Esophagus squamous epithelium (tissue), 5 donors: ENCODE measurements at regions not wholly inside any gene's neighbourhood (a gene's known extent, or its start where the extent isn't known, plus 50 kb on each side); places are given as distances from the start of the nearest gene placed in this dataset.

Experiments
- DNase-seq: peaks from one replicate; lab custom pipeline; 2025; lab: John Stamatoyannopoulos, UW
- H3K27ac ChIP-seq, 4 donors: fragments of 200-600 bp; sonication (generic); one replicate each; pipeline ENCODE4 v1.5.1; 2016 to 2019; ENCODE audit warnings: mild to moderate bottlenecking in 1 of 4
- H3K27me3 ChIP-seq, 4 donors: fragments of 200-600 bp; sonication (generic); 1 replicate in 3 of 4; 2 replicates in 1 of 4; pipeline versions ENCODE4 v1.5.1 to v1.6.0; 2017 to 2021; ENCODE audit warnings: antibody characterized with exemption in 1 of 4
- H3K36me3 ChIP-seq, 3 donors: fragments of 200-600 bp; sonication (generic); one replicate each; pipeline ENCODE4 v1.5.1; 2016 to 2019
- H3K4me1 ChIP-seq, 3 donors: fragments of 200-600 bp; sonication (generic); one replicate each; pipeline ENCODE4 v1.5.1; 2017 to 2019
- H3K4me3 ChIP-seq, 4 donors: fragments of 200-600 bp; sonication (generic); 1 replicate in 3 of 4; 2 replicates in 1 of 4; pipeline ENCODE4 v1.5.1; 2016 to 2019; ENCODE audit warnings: mild to moderate bottlenecking in 2 of 4, moderate library complexity in 1 of 4
- H3K9me3 ChIP-seq, 3 donors: fragments of 200-600 bp; sonication (generic); one replicate each; pipeline ENCODE4 v1.5.1; 2016 to 2019
- POLR2A ChIP-seq, 4 donors: fragments of 450-650 bp; IDR thresholded peaks; one replicate each; pipeline ENCODE4 v1.6.1; 2017; ENCODE audit warnings: antibody characterized with exemption in 4 of 4, mild to moderate bottlenecking in 4 of 4, moderate library complexity in 3 of 4
- WGBS, 2 donors: methylation state at CpG; one replicate each; pipeline ENCODE4 v1.1.5; 2018; 5-methylcytosine and 5-hydroxymethylcytosine counted together
- intact Hi-C: fragments of 100-400 bp; cut with DNase I; formaldehyde crosslinking; loops from one replicate; pipeline ENCODE4 v1.15.0; 2022
- TF ChIP-seq, protein P1 (sequence below), 6 experiments: fragments of 450-650 bp in 4 of 6; fragments of 200-600 bp in 2 of 6; sonication (generic) in 2 of 6; IDR thresholded peaks; one replicate each; pipeline ENCODE4 v1.5.1; 2016 to 2019; ENCODE audit warnings: antibody characterized with exemption in 6 of 6, mild to moderate bottlenecking in 4 of 6, moderate library complexity in 4 of 6
- donor health status: DM: yes; HTN: yes; CAD: no.

- WGBS, 2 donors, result 40 to 59% methylated on average over 8 to 9 of the region's 9 CpGs
- TF ChIP-seq, protein P1, sequence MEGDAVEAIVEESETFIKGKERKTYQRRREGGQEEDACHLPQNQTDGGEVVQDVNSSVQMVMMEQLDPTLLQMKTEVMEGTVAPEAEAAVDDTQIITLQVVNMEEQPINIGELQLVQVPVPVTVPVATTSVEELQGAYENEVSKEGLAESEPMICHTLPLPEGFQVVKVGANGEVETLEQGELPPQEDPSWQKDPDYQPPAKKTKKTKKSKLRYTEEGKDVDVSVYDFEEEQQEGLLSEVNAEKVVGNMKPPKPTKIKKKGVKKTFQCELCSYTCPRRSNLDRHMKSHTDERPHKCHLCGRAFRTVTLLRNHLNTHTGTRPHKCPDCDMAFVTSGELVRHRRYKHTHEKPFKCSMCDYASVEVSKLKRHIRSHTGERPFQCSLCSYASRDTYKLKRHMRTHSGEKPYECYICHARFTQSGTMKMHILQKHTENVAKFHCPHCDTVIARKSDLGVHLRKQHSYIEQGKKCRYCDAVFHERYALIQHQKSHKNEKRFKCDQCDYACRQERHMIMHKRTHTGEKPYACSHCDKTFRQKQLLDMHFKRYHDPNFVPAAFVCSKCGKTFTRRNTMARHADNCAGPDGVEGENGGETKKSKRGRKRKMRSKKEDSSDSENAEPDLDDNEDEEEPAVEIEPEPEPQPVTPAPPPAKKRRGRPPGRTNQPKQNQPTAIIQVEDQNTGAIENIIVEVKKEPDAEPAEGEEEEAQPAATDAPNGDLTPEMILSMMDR (IDR thresholded peaks at IDR 0.05), result no peak
- no peak for TF ChIP-seq POLR2A (IDR thresholded peaks at IDR 0.05)
- Histone ChIP-seq H3K4me1 (no peaks in the 10 kb centered on the region), H3K9me3 (peaks cover 0 to 6% (median 0%) of the 10 kb centered on the region in 3 donors), H3K27ac (no peak overlapping the region), H3K27me3 (no peaks in the 10 kb centered on the region), H3K4me3 (no peak overlapping the region), H3K36me3 (no peaks in the 10 kb centered on the region)
- no peak for DNase-seq
- intact Hi-C loops, result no loop called here
These were observed 1314.7 kb downstream of the FSTL5 start for GRCh38 chr4:160848901-160849760.

GRCh38 chr4:160864253-160864652, 1299.5 kb downstream of the FSTL5 start:
- Histone ChIP-seq H3K36me3 (no peaks in the 10 kb centered on the region), H3K4me1 (no peaks in the 10 kb centered on the region), H3K27me3 (no peaks in the 10 kb centered on the region), H3K9me3 (no peaks in the 10 kb centered on the region), H3K27ac (no peak overlapping the region), H3K4me3 (no peak overlapping the region)
- 40 to 44% methylated on average over 1 of the region's 1 CpG for WGBS, 2 donors
- DNase-seq, result no peak
- intact Hi-C loops, result no loop called here
- TF ChIP-seq, protein P1 (IDR thresholded peaks at IDR 0.05), result no peak
- TF ChIP-seq POLR2A (IDR thresholded peaks at IDR 0.05), result no peak

DNA sequence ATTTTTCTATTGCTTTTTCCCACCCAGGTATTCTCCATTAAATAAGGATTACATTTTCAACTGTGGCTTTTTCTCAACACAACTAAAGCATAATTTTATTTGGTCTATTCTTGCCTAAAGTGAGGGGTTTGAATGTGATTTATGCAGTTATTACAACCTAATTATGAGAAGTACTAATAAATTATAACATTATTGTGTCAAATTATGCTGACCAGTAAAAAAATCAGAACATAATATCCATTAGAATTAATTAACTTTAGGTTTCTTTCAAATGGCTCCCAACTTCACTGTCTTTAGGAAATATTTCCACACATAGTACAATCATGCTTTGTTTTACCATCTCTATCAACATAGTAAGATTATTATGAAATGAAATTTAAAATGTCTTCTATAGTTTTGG, 1293.9 kb downstream of the FSTL5 start:
- intact Hi-C loops, result no loop called here
- no peaks in the 10 kb centered on the region for H3K4me1 ChIP-seq
- TF ChIP-seq POLR2A (IDR thresholded peaks at IDR 0.05), result no peak
- TF ChIP-seq, protein P1 (IDR thresholded peaks at IDR 0.05), result no peak
- DNase-seq, result no peak
- H3K27me3 ChIP-seq, result no peaks in the 10 kb centered on the region
- no peak overlapping the region for H3K4me3 ChIP-seq
- H3K36me3 ChIP-seq, result no peaks in the 10 kb centered on the region
- H3K9me3 ChIP-seq, result no peaks in the 10 kb centered on the region
- no peak overlapping the region for H3K27ac ChIP-seq

DNA sequence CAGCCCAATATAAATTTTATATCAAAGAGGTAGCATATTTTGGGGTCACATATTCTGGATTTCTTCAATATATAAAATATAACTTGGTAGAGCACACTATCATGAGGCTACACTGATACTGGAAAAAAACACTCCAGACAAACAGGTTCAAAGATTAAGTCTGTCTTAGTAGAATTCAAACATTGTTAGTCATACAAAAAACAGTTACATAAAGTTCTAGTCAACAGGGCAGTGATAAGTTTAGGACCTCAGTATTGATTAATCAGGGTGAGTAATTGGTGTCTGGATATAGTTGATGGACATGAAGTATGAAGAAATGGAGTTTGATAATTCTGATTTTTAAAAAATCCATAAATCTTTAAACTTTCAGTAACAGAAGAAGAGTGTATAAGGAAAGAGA, 1291.3 kb downstream of the FSTL5 start:
- H3K4me3 ChIP-seq, result no peak overlapping the region
- TF ChIP-seq POLR2A (IDR thresholded peaks at IDR 0.05), result no peak
- TF ChIP-seq, protein P1 (IDR thresholded peaks at IDR 0.05), result no peak
- H3K4me1 ChIP-seq, result no peaks in the 10 kb centered on the region
- H3K36me3 ChIP-seq, result no peaks in the 10 kb centered on the region
- H3K27ac ChIP-seq, result no peak overlapping the region
- H3K27me3 ChIP-seq, result no peaks in the 10 kb centered on the region
- DNase-seq, result no peak
- intact Hi-C loops, result no loop called here
- no peaks in the 10 kb centered on the region for H3K9me3 ChIP-seq

DNA sequence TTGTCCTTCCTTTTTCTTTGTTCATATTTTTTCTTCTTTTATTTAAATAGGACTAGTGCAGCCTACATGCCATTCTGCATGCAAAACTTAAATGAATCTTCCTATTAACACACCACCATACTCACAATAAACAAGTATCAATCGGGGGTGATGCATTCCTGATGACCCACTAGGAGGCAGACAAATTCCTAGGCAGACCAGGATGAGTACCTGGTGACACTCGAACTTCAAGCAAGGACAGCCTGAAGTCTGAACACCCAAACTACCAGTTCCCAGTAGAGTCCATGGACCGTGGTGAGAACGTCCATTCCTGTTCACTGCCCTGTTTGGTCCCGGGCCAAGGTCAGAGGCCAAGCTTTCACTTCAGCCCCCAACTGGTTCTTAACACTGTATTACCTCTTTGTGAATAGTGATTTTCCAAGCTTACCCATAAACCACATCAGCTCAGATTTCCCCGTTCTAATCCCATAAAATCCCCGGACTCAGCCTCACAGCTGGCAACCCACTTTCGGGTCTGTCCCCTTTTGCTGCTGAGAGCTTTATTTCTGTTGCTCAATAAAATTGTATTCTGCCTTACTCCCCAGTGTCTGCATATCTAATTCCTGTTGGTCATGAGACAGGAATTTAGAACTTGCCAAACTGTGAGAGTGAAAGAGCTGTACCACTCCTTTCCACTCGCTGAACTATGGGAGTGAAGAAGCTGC, 1286.6 kb downstream of the FSTL5 start:
- 72 to 75% methylated on average over 9 of the region's 9 CpGs for WGBS, 2 donors
- H3K27ac ChIP-seq, result no peak overlapping the region
- no peaks in the 10 kb centered on the region for H3K27me3 ChIP-seq
- DNase-seq, result no peak
- no peaks in the 10 kb centered on the region for H3K4me1 ChIP-seq
- TF ChIP-seq POLR2A (IDR thresholded peaks at IDR 0.05), result no peak
- no peak overlapping the region for H3K4me3 ChIP-seq
- no peaks in the 10 kb centered on the region for H3K36me3 ChIP-seq
- intact Hi-C loops, result no loop called here
- no peaks in the 10 kb centered on the region for H3K9me3 ChIP-seq
